UCSD-AML1 (cell line): ENCODE measurements at regions not wholly inside any gene's neighbourhood (a gene's known extent, or its start where the extent isn't known, plus 50 kb on each side); places are given as distances from the start of the nearest gene placed in this dataset.
"Not testable (repeated sequence)": the region's sequence is repeated elsewhere in the genome, so short reads cannot be mapped to it uniquely, and the experiment has no call there.

Source experiments
- DNase-seq: peaks from one replicate; lab custom pipeline; 2025; ENCODE audit not compliant: unreplicated experiment; lab: John Stamatoyannopoulos, UW

GRCh38 chr1:189752461-189752995, 725.1 kb downstream of the BRINP3 start:
- no peak for DNase-seq

GRCh38 chr1:189755100-189755499, 722.6 kb downstream of the BRINP3 start:
- not testable (repeated sequence) for DNase-seq

GRCh38 chr1:189764391-189765320, 713.0 kb downstream of the BRINP3 start:
- DNase-seq, result no peak

GRCh38 chr1:189769448-189769847, 708.2 kb downstream of the BRINP3 start:
- no peak for DNase-seq

- DNase-seq, result no peak
Observed at GRCh38 chr1:189774721-189775287, 702.9 kb downstream of the BRINP3 start.

- no peak for DNase-seq
Observed at GRCh38 chr1:189775343-189775742, 702.3 kb downstream of the BRINP3 start.

- DNase-seq, result no peak
Observed at GRCh38 chr1:189779034-189779433, 698.6 kb downstream of the BRINP3 start.

- no peak for DNase-seq
Observed at GRCh38 chr1:189782295-189782694, 695.4 kb downstream of the BRINP3 start.

- DNase-seq, result no peak
Observed at GRCh38 chr1:189783456-189783855, 694.2 kb downstream of the BRINP3 start.

- no peak for DNase-seq
Observed at GRCh38 chr1:189786761-189787160, 690.9 kb downstream of the BRINP3 start.

GRCh38 chr1:189787201-189787600, 690.5 kb downstream of the BRINP3 start:
- no peak for DNase-seq

- no peak for DNase-seq
Observed at GRCh38 chr1:189790335-189790734, 687.3 kb downstream of the BRINP3 start.

GRCh38 chr1:189803364-189803763, 674.3 kb downstream of the BRINP3 start:
- no peak for DNase-seq

GRCh38 chr1:189804352-189804751, 673.3 kb downstream of the BRINP3 start:
- DNase-seq, result no peak

- DNase-seq, result no peak
Observed at GRCh38 chr1:189805735-189806134, 671.9 kb downstream of the BRINP3 start.

GRCh38 chr1:189810639-189811038, 667.0 kb downstream of the BRINP3 start:
- DNase-seq, result not testable (repeated sequence)

- DNase-seq, result no peak
Observed at GRCh38 chr1:189811960-189812359, 665.7 kb downstream of the BRINP3 start.

- DNase-seq, result no peak
Observed at GRCh38 chr1:189816558-189816957, 661.1 kb downstream of the BRINP3 start.

GRCh38 chr1:189819751-189820150, 657.9 kb downstream of the BRINP3 start:
- no peak for DNase-seq

GRCh38 chr1:189821833-189822232, 655.8 kb downstream of the BRINP3 start:
- no peak for DNase-seq

- no peak for DNase-seq
Observed at GRCh38 chr1:189834813-189835212, 642.9 kb downstream of the BRINP3 start.

GRCh38 chr1:189847613-189848012, 630.1 kb downstream of the BRINP3 start:
- no peak for DNase-seq
